HG02759 (cell line): ENCODE measurements at regions not wholly inside any gene's neighbourhood (a gene's known extent, or its start where the extent isn't known, plus 50 kb on each side); places are given as distances from the start of the nearest gene placed in this dataset.
"Not testable (repeated sequence)": the region's sequence is repeated elsewhere in the genome, so short reads cannot be mapped to it uniquely, and the experiment has no call there.

Source experiments
- ATAC-seq: cut with Tn5 transposase; IDR thresholded peaks from one replicate; pipeline ENCODE4 v1.9.1; 2021; ENCODE audit warnings: mild to moderate bottlenecking, moderate library complexity; ENCODE audit not compliant: unreplicated experiment

- ATAC-seq: not testable (repeated sequence)
Observed at GRCh38 chrX:138962419-138962818, 250.9 kb upstream of the FGF13 start.

DNA sequence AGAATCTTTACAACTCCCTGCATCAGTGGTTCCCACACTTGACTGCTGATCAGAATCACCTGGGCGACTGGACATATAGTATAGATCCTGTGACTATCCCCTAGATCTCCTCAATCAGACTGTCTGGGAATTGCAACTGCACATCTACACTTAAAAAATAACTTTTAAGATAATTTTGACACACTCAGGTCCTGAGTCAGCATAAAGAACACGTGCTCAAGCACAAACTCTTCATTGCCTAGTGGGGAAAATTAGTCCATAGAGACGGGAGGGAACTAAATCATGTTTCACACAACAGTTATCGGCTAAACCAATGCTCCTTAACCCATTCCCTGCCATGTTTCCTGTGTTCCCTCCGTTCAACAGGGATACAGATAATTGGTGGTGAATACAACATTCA lies 243.5 kb upstream of the FGF13 start:
- ATAC-seq: no peak

DNA sequence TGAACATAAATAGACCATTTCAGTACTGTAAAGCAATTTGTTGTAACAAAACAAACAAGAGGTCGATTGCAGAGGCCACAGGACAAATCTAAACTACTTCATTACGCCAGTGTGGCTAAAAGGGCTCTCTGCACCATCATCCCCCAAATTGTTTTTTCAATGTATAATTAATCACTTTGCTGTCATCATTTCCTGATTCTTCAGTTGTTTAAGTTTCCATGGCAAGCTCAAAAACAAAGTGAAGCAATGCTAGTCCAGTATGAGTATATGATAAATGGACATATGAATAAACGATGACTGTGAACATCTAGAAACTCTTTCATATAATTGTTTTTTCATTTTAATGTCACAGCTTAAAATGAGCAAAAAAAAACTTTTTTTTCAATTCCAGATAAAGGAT lies 235.4 kb upstream of the FGF13 start:
- no peak for ATAC-seq

GRCh38 chrX:138945219-138945618 lies 233.7 kb upstream of the FGF13 start:
- no peak for ATAC-seq

- ATAC-seq: no peak
Observed at GRCh38 chrX:138939038-138939437, 227.5 kb upstream of the FGF13 start.

- ATAC-seq: no peak
Observed at GRCh38 chrX:138938003-138938402, 226.5 kb upstream of the FGF13 start.

GRCh38 chrX:138931212-138931611 lies 219.7 kb upstream of the FGF13 start:
- no peak for ATAC-seq

DNA sequence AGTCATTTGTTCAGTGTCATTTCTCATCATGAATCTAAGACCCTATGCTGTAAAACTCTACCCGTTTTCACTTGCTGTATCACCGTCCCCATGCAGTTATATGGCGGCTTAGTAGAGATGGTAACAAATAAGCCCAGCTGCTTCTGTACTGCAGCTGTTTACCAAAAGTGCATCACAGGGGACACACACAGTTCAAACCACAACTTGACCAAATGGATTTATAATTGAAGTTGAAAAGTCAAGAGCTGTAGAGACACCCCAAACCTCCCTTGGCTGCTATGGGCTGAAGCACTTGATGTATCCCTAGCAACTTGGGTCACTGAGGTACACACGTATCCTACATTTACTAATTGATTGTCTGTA lies 219.0 kb upstream of the FGF13 start:
- no peak for ATAC-seq

DNA sequence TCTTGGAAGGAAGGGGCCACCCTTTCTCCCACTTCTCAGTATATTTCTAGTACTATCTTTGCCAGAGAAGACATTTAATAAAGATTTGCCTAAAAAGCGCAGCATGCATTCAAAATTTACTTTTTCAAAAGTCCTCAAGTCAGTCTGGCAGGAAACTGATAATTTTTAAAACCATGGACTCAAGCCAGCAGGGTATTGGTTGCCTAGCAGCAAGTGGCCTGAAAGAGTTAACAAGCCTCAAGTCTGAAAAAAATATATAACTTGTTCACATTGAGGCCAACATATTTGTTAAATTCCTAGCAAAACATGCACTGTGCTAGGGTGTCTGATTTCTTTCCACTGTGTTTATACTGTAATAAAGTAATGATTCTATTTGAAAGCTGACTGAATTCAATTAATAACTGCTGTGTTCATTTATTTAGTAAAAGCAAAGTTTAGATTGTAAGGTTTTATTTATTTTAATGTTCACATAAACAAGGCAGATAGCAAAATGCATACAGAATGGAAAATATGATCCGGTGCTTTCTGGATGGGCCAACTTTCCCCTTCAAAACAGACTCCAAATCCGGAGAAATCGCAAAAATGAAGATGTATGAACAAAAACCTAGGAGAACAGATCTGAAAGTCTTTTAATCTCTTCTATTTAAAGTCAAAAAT lies 218.5 kb upstream of the FGF13 start:
- ATAC-seq: no peak

GRCh38 chrX:138928737-138929459 lies 217.4 kb upstream of the FGF13 start:
- no peak for ATAC-seq

DNA sequence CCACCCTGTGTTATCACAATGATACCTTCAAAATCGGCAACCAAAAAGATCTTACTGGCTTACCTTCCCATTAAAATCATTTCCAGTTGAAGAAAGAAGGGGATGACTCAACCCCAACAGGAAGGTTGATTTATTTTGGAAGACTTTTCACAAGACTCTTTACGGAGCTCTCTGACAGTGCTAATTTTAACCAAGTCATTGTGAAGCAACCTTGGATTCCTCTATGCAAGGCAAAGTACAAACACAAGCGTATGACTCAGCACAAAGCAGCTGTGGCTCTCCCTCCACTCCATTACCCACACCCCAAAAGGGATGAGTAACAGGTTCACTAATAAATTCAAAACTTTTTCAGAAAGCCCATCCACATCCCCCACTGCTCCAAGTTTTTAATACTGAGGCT lies 213.8 kb upstream of the FGF13 start:
- ATAC-seq: no peak

DNA sequence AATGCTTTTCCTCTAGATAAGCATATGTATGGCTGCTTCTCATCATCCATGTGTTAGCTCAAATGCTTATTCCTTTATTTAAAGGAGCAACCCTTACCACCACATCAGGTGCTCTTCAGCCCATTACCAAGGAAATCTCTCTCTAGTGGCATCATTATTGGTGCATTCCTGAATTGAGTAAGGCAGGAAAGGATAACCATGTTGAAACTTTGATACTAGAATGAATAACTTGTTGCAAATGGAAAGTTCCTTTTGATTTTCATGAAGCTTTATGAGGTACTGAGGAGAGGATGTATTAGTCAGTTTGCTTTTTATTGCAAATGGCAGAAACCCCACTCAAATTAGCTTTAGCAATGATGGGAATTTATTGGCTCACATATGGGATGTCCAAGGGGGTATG lies 212.3 kb upstream of the FGF13 start:
- no peak for ATAC-seq

- ATAC-seq: no peak
Observed at GRCh38 chrX:138921031-138921430, 209.5 kb upstream of the FGF13 start.

DNA sequence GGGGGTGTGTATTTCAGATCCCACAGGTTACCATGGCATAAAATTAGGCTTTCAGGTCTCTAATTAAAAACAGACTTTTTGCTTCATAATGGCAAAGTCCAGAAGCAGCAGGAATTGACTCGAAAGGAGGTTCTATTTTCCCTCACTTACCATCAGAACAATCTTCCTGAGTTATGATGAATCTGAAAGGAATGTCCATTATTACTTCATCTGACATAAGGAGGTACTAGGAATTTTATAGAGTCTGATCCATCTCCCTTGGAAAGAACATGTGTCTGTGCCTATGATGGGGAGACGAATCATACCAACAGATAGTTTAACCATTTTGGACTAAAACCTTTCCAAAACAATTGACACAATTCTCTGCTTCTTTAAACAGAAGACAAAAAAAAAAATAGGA lies 206.3 kb upstream of the FGF13 start:
- ATAC-seq: no peak

DNA sequence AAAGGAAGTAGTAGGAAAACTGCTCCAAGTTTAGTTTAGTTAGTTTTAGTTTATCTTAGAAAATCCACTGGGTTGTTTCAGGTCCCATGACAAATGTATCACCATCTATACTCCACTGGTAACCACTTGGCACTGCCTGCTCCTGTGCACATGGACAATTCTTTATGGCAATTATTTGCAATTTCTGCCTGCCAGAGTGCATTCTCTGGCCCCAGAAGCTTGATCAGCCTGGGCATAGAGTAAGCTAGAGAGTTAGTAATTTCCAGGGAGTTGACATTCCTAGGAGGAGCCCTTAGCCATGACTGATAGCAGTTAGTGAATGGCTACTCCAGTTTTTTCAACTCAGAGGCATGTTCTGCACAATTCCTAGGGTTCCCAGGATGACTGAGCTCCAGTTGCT lies 203.2 kb upstream of the FGF13 start:
- ATAC-seq: no peak

GRCh38 chrX:138908577-138908976 lies 197.1 kb upstream of the FGF13 start:
- ATAC-seq: no peak

GRCh38 chrX:138897621-138898492 lies 186.3 kb upstream of the FGF13 start:
- no peak for ATAC-seq

DNA sequence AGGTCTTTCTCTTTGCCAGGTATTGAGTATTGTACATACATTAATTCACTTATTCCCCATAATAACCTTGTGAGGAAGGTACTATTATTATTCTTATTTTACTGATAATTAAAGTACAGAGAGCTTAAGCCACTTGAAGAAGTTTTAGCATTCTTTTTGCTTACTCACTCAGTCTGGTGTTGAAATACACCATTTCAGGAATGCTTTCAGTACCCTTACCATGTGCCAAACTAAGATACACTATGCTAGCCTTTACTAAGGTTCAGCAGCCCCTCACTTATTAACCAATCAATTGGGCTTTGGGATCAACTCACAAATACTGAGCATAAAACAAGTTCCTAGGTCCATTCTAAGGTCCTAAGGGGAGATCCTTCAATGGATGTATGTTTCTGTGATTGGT lies 179.0 kb upstream of the FGF13 start:
- no peak for ATAC-seq

GRCh38 chrX:138889149-138889548 lies 177.6 kb upstream of the FGF13 start:
- ATAC-seq: no peak

DNA sequence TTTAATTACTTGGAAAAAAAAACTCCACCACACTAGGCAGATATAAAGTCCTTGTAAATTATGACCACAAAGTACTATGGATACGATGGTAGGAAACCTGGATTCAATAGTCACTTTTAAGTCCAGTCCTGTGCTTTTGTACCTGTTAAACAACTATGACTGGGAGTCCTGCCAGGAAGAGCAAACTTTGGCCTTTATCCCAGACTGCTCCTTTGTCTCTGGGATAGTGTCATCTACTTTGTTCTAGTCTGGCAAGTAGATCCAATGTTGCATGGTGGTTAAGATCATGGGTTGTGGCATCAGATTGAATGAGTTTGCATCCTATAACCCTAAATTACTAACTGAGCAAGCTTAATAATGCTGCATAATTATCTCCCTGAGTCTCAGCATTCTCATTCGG lies 175.3 kb upstream of the FGF13 start:
- no peak for ATAC-seq

DNA sequence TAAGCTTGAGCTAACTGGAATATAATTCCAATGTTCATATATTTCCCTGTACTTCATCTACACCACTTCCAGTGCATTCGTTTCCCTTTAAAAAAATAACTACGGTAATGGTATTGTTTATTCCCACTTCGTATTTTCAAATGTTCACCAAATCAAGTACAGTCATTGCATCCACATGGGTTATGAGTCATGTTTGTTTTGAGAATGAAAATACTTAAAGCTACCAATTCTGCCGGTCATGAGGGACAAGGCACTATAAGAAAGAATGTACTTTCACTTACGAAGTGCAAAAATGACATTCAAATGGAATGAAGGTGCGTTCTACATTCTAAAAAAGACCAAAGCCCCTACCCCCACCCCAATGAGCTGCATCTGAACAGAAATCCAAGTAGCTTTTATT lies 174.4 kb upstream of the FGF13 start:
- no peak for ATAC-seq

DNA sequence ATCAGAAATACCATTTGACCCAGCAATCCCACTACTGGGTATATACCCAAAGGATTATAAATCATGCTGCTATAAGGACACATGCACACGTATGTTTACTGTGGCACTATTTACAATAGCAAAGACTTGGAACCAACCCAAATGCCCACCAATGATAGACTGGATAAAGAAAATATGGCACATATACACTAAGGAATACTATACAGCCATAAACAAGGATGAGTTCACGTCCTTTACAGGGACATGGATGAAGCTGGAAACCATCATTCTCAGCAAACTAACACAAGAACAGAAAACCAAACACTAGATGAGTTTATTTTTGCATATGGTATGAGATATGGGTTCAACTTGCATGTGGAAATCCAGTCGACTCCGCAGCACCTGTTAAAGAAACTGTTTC lies 168.8 kb upstream of the FGF13 start:
- not testable (repeated sequence) for ATAC-seq
